ENCODE measurements at regions not wholly inside any gene's neighbourhood (a gene's known extent, or its start where the extent isn't known, plus 50 kb on each side); places are given as distances from the start of the nearest gene placed in this dataset.

- H4K20me1 ChIP-seq (replicated peaks; ENCODE audit: control insufficient read depth, extremely low read depth, insufficient read depth, low read length), result no peaks in the 10 kb centered on the region
- no peak overlapping the region for H3K27ac ChIP-seq (ENCODE audit: insufficient read depth, low read depth, low read length)
- no peaks in the 10 kb centered on the region for H3K9me3 ChIP-seq (replicated peaks; ENCODE audit: control insufficient read depth, insufficient read depth, low read length)
- H3K36me3 ChIP-seq (ENCODE audit: control insufficient read depth in 2 of 2, extremely low read depth in 1 of 2, insufficient read depth in 2 of 2, low read length in 2 of 2), result no peaks in the 10 kb centered on the region
- H3K9ac ChIP-seq (replicated peaks; ENCODE audit: extremely low read depth, insufficient read depth, low read length), result no peak overlapping the region
- dilution Hi-C loops (cut with MboI; ENCODE audit: extremely low pct_ligation_motif_present, low sequenced_read_pairs) (no loop called here), intact Hi-C loops (cut with micrococcal nuclease) (no loop called here)
- no peak for DNase-seq (ENCODE audit: low read depth, low spot score)
- H3K4me2 ChIP-seq (ENCODE audit: insufficient read depth, low read length), result no peak overlapping the region
- no peak overlapping the region for H2AFZ ChIP-seq (ENCODE audit: low read depth, low read length)
- H3K9me1 ChIP-seq (replicated peaks; ENCODE audit: control insufficient read depth, extremely low read depth, insufficient read depth, low read length), result no peaks in the 10 kb centered on the region
- no peak overlapping the region for H3K4me3 ChIP-seq (replicated peaks in 1 of 3; ENCODE audit: insufficient read depth in 1 of 3, low read depth in 1 of 3, low read length in 3 of 3)
- TF ChIP-seq POLR2A (IDR thresholded peaks at IDR 0.05; ENCODE audit: low read depth, low read length) (no peak), FOS (IDR thresholded peaks at IDR 0.05; ENCODE audit: borderline replicate concordance, insufficient read depth, low read length) (no peak), POLR2AphosphoS5 (IDR thresholded peaks at IDR 0.05; ENCODE audit: insufficient read depth, low read depth, low read length) (no peak), JUN (IDR thresholded peaks at IDR 0.05; ENCODE audit: borderline replicate concordance, insufficient read depth, insufficient read length, low read depth) (no peak), EZH2 (IDR thresholded peaks at IDR 0.05; ENCODE audit: borderline replicate concordance, low read depth, low read length, severe bottlenecking) (no peak), GATA2 (IDR thresholded peaks at IDR 0.05; ENCODE audit: insufficient read depth, insufficient read length, low read depth, low read length) (no peak), MAX (IDR thresholded peaks at IDR 0.05; ENCODE audit: insufficient read depth, insufficient read length) (no peak), CTCF (IDR thresholded peaks at IDR 0.05; ENCODE audit: extremely low read depth in 1 of 2, insufficient read depth in 1 of 2, low read depth in 1 of 2, low read length in 2 of 2) (no peak), MYC (IDR thresholded peaks at IDR 0.05; ENCODE audit: low read depth, low read length) (no peak)
- CTCF ChIA-PET, result no interaction called here
- no peak for FAIRE-seq
- BruUV-seq (replicated peaks), result no TSS peak
- H3K27me3 ChIP-seq (ENCODE audit: control insufficient read depth in 2 of 2, insufficient read depth in 2 of 2, low read length in 2 of 2), result no peaks in the 10 kb centered on the region
- H3K4me1 ChIP-seq (ENCODE audit: control insufficient read depth, extremely low read depth, insufficient read depth, low read length), result no peaks in the 10 kb centered on the region
- no peaks in the 10 kb centered on the region for H3K79me2 ChIP-seq (ENCODE audit: control insufficient read depth, insufficient read depth, low read length)
- POLR2A ChIA-PET, result no interaction called here
Measured at GRCh38 chr4:42225286-42225685, 72.8 kb upstream of the BEND4 start.

Measured in endothelial cell of umbilical vein (primary cell).